Hepatocyte (in vitro differentiated cells): ENCODE measurements at regions not wholly inside any gene's neighbourhood (a gene's known extent, or its start where the extent isn't known, plus 50 kb on each side); places are given as distances from the start of the nearest gene placed in this dataset.

Experiments
- CTCF ChIP-seq: fragments of 200-600 bp; sonication (generic); IDR thresholded peaks from 2 replicates; pipeline ENCODE4 v1.5.1; 2016; ENCODE audit warnings: antibody characterized with exemption, mild to moderate bottlenecking; ENCODE audit not compliant: poor library complexity
- EZH2phosphoT487 ChIP-seq: fragments of 200-600 bp; sonication (generic); IDR thresholded peaks from one replicate; pipeline ENCODE4 v1.6.1; 2018; ENCODE audit warnings: antibody characterized with exemption, mild to moderate bottlenecking, low read depth, moderate library complexity; ENCODE audit not compliant: unreplicated experiment, severe bottlenecking

GRCh38 chr6:8218861-8219260 is 116.5 kb upstream of the EEF1E1 start:
- TF ChIP-seq CTCF (no peak), EZH2phosphoT487 (no peak)
